ENCODE measurements at regions not wholly inside any gene's neighbourhood (a gene's known extent, or its start where the extent isn't known, plus 50 kb on each side); places are given as distances from the start of the nearest gene placed in this dataset.

- H3K79me2 ChIP-seq (ENCODE audit: insufficient read depth, low read length): no peaks in the 10 kb centered on the region
- no peak overlapping the region for H3K27ac ChIP-seq (ENCODE audit: low read depth in 1 of 2, low read length in 2 of 2)
- H3K4me2 ChIP-seq (replicated peaks; ENCODE audit: extremely low read depth, low read length, poor library complexity, severe bottlenecking): no peak overlapping the region
- no peak overlapping the region for H3K4me3 ChIP-seq (replicated peaks in 1 of 3; ENCODE audit: low read depth in 2 of 3, low read length in 3 of 3)
- Mint-ChIP-seq H3K27me3 (ENCODE audit: low read depth in 3 of 3) (no peaks in the 10 kb centered on the region), H3K9me3 (peaks cover 1 to 6% (median 4%) of the 10 kb centered on the region in 7 donors), H3K36me3 (peaks cover 2% of the 10 kb centered on the region in 2 donors), H3K4me3 (no peak overlapping the region), H3K27ac (no peak overlapping the region), H3K4me1 (peaks cover 63% of the 10 kb centered on the region)
- H3K36me3 ChIP-seq (replicated peaks in 1 of 2; ENCODE audit: control insufficient read depth in 1 of 2, insufficient read depth in 2 of 2, low read length in 2 of 2): no peaks in the 10 kb centered on the region
- DNase-seq: no peak
- peaks cover 55 to 58% of the 10 kb centered on the region in 2 donors for H3K4me1 ChIP-seq (ENCODE audit: control insufficient read depth in 1 of 2, insufficient read depth in 2 of 2, low read length in 2 of 2)
- H4K20me1 ChIP-seq (ENCODE audit: insufficient read depth, low read length): no peaks in the 10 kb centered on the region
- no peak overlapping the region for H2AFZ ChIP-seq (ENCODE audit: insufficient read depth, low read depth, low read length, poor library complexity, severe bottlenecking)
- no peaks in the 10 kb centered on the region for H3K27me3 ChIP-seq (ENCODE audit: control insufficient read depth in 2 of 2, insufficient read depth in 2 of 2, low read length in 2 of 2)
- no CpG with 5 or more reads among the region's 4 CpGs for WGBS (ENCODE audit: insufficient coverage)
- TF ChIP-seq, protein P1, sequence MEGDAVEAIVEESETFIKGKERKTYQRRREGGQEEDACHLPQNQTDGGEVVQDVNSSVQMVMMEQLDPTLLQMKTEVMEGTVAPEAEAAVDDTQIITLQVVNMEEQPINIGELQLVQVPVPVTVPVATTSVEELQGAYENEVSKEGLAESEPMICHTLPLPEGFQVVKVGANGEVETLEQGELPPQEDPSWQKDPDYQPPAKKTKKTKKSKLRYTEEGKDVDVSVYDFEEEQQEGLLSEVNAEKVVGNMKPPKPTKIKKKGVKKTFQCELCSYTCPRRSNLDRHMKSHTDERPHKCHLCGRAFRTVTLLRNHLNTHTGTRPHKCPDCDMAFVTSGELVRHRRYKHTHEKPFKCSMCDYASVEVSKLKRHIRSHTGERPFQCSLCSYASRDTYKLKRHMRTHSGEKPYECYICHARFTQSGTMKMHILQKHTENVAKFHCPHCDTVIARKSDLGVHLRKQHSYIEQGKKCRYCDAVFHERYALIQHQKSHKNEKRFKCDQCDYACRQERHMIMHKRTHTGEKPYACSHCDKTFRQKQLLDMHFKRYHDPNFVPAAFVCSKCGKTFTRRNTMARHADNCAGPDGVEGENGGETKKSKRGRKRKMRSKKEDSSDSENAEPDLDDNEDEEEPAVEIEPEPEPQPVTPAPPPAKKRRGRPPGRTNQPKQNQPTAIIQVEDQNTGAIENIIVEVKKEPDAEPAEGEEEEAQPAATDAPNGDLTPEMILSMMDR (IDR thresholded peaks at IDR 0.05): no peak
- H3K9me3 ChIP-seq (replicated peaks in 1 of 2; ENCODE audit: control insufficient read depth in 1 of 2, insufficient read depth in 1 of 2, low read length in 2 of 2): peaks cover 0 to 5% of the 10 kb centered on the region in 2 donors
- intact Hi-C loops (cut with micrococcal nuclease): no loop called here
- H3K9ac ChIP-seq (ENCODE audit: insufficient read depth, low read length, poor library complexity, severe bottlenecking): no peak overlapping the region
These were observed 62.2 kb downstream of the XCL2 start for GRCh38 chr1:168481586-168481985.

GRCh38 chr1:168480997-168481396, 62.8 kb downstream of the XCL2 start:
- Mint-ChIP-seq H3K4me1 (peaks cover 65% of the 10 kb centered on the region), H3K27ac (peak overlapping the region in 2 of 7 donors; percentile 3 to 4), H3K36me3 (peaks cover 2% of the 10 kb centered on the region in 2 donors), H3K27me3 (ENCODE audit: low read depth in 3 of 3) (no peaks in the 10 kb centered on the region), H3K9me3 (peaks cover 0 to 6% (median 3%) of the 10 kb centered on the region in 7 donors), H3K4me3 (no peak overlapping the region)
- Histone ChIP-seq H3K27me3 (ENCODE audit: control insufficient read depth in 2 of 2, insufficient read depth in 2 of 2, low read length in 2 of 2) (no peaks in the 10 kb centered on the region), H3K27ac (ENCODE audit: low read depth in 1 of 2, low read length in 2 of 2) (no peak overlapping the region), H4K20me1 (ENCODE audit: insufficient read depth, low read length) (no peaks in the 10 kb centered on the region), H3K4me3 (replicated peaks in 1 of 3; ENCODE audit: low read depth in 2 of 3, low read length in 3 of 3) (no peak overlapping the region), H2AFZ (ENCODE audit: insufficient read depth, low read depth, low read length, poor library complexity, severe bottlenecking) (no peak overlapping the region), H3K9ac (ENCODE audit: insufficient read depth, low read length, poor library complexity, severe bottlenecking) (no peak overlapping the region), H3K9me3 (replicated peaks in 1 of 2; ENCODE audit: control insufficient read depth in 1 of 2, insufficient read depth in 1 of 2, low read length in 2 of 2) (peaks cover 0 to 5% of the 10 kb centered on the region in 2 donors), H3K36me3 (replicated peaks in 1 of 2; ENCODE audit: control insufficient read depth in 1 of 2, insufficient read depth in 2 of 2, low read length in 2 of 2) (no peaks in the 10 kb centered on the region), H3K4me1 (ENCODE audit: control insufficient read depth in 1 of 2, insufficient read depth in 2 of 2, low read length in 2 of 2) (peaks cover 58 to 61% of the 10 kb centered on the region in 2 donors), H3K79me2 (ENCODE audit: insufficient read depth, low read length) (no peaks in the 10 kb centered on the region), H3K4me2 (replicated peaks; ENCODE audit: extremely low read depth, low read length, poor library complexity, severe bottlenecking) (no peak overlapping the region)
- TF ChIP-seq, protein P1 (IDR thresholded peaks at IDR 0.05): no peak
- intact Hi-C loops (cut with micrococcal nuclease): no loop called here
- WGBS (ENCODE audit: insufficient coverage): 93% methylated on average over 2 of the region's 2 CpGs
- DNase-seq: no peak

Data from CD14-positive monocyte (primary cell).